H9 (cell line): ENCODE measurements at regions not wholly inside any gene's neighbourhood (a gene's known extent, or its start where the extent isn't known, plus 50 kb on each side); places are given as distances from the start of the nearest gene placed in this dataset.

ENCODE experiments used
- DNase-seq: peaks from one replicate; pipeline ENCODE4 v3.0.0-alpha.2; 2017
- H2AFZ ChIP-seq: one replicate; pipeline ENCODE4 v1.6.1; 2013; ENCODE audit warnings: mild to moderate bottlenecking, low read length, control low read depth, moderate library complexity
- H2AK5ac ChIP-seq: 2 replicates; pipeline ENCODE4 v1.6.1; 2013; ENCODE audit warnings: low read length, control low read depth, mixed read lengths; ENCODE audit not compliant: insufficient read length
- H2BK120ac ChIP-seq: one replicate; pipeline ENCODE4 v1.6.1; 2013; ENCODE audit warnings: low read depth, mild to moderate bottlenecking, low read length, control low read depth, inconsistent platforms; ENCODE audit not compliant: poor library complexity, severe bottlenecking
- H2BK12ac ChIP-seq: 2 replicates; pipeline ENCODE4 v1.6.1; 2013; ENCODE audit warnings: low read length, control low read depth, mixed read lengths, low read depth; ENCODE audit not compliant: insufficient read length
- H2BK15ac ChIP-seq: 2 replicates; pipeline ENCODE4 v1.6.1; 2013; ENCODE audit warnings: low read depth, low read length, control low read depth
- H2BK20ac ChIP-seq: one replicate; pipeline ENCODE4 v1.6.1; 2013; ENCODE audit warnings: low read depth, mild to moderate bottlenecking, low read length, control low read depth, inconsistent platforms; ENCODE audit not compliant: poor library complexity, severe bottlenecking
- H2BK5ac ChIP-seq: 2 replicates; pipeline ENCODE4 v1.6.1; 2013; ENCODE audit warnings: low read length, control low read depth, mixed read lengths; ENCODE audit not compliant: insufficient read length
- H3K14ac ChIP-seq: 2 replicates; pipeline ENCODE4 v1.6.1; 2013; ENCODE audit warnings: low read length, control low read depth; ENCODE audit not compliant: insufficient read depth
- H3K18ac ChIP-seq: 2 replicates; pipeline ENCODE4 v1.6.1; 2013; ENCODE audit warnings: low read depth, mild to moderate bottlenecking, mixed read lengths, low read length, control low read depth; ENCODE audit not compliant: insufficient read length
- H3K23ac ChIP-seq: 2 replicates; pipeline ENCODE4 v1.6.1; 2013; ENCODE audit warnings: low read length, control low read depth, mixed read lengths, low read depth; ENCODE audit not compliant: insufficient read length
- H3K23me2 ChIP-seq: 2 replicates; pipeline ENCODE4 v1.6.1; 2013; ENCODE audit warnings: low read depth, mild to moderate bottlenecking, mixed read lengths, low read length, control low read depth; ENCODE audit not compliant: insufficient read length, poor library complexity, severe bottlenecking
- H3K27ac ChIP-seq: 2 replicates; pipeline ENCODE4 v1.5.1; 2013; ENCODE audit warnings: low read length, control low read depth, mixed read lengths, low read depth; ENCODE audit not compliant: insufficient read length
- H3K27me3 ChIP-seq: 2 replicates; pipeline ENCODE4 v1.6.1; 2013; ENCODE audit warnings: low read length, control low read depth, inconsistent platforms; ENCODE audit not compliant: insufficient read depth
- H3K4ac ChIP-seq: 2 replicates; pipeline ENCODE4 v1.6.1; 2013; ENCODE audit warnings: low read depth, mild to moderate bottlenecking, control low read depth, inconsistent platforms, low read length, moderate library complexity
- H3K4me1 ChIP-seq: 2 replicates; pipeline ENCODE4 v1.6.1; 2013; ENCODE audit warnings: low read length, control low read depth, inconsistent platforms; ENCODE audit not compliant: insufficient read depth
- H3K4me2 ChIP-seq: 2 replicates; pipeline ENCODE4 v1.6.1; 2013; ENCODE audit warnings: low read length, control low read depth, mixed read lengths; ENCODE audit not compliant: insufficient read length, insufficient read depth
- H3K56ac ChIP-seq: 2 replicates; pipeline ENCODE4 v1.6.1; 2013; ENCODE audit warnings: low read depth, mild to moderate bottlenecking, mixed read lengths, low read length, control low read depth; ENCODE audit not compliant: insufficient read length
- H3K79me1 ChIP-seq: 2 replicates; pipeline ENCODE4 v1.6.1; 2013; ENCODE audit warnings: low read depth, mild to moderate bottlenecking, moderate library complexity, low read length, control low read depth, inconsistent platforms; ENCODE audit not compliant: insufficient read depth, poor library complexity, severe bottlenecking
- H3K79me2 ChIP-seq: 2 replicates; pipeline ENCODE4 v1.6.1; 2013; ENCODE audit warnings: low read length, control low read depth, inconsistent platforms; ENCODE audit not compliant: insufficient read depth
- H3K9ac ChIP-seq: 2 replicates; pipeline ENCODE4 v1.6.1; 2013; ENCODE audit warnings: low read length, control low read depth, mixed read lengths; ENCODE audit not compliant: insufficient read length; ENCODE audit errors: extremely low read depth
- H3K9me3 ChIP-seq: one replicate; pipeline ENCODE4 v1.6.1; 2013; ENCODE audit warnings: low read depth, low read length, inconsistent platforms; ENCODE audit not compliant: control insufficient read depth
- H3T11ph ChIP-seq: one replicate; pipeline ENCODE4 v1.6.1; 2013; ENCODE audit warnings: mild to moderate bottlenecking, low read length, control low read depth, inconsistent platforms
- H4K20me1 ChIP-seq: one replicate; pipeline ENCODE4 v1.6.1; 2013; ENCODE audit not compliant: control insufficient read depth, insufficient read length, insufficient read depth
- H4K5ac ChIP-seq: 2 replicates; pipeline ENCODE4 v1.6.1; 2013; ENCODE audit warnings: low read depth, mild to moderate bottlenecking, mixed read lengths, low read length, control low read depth; ENCODE audit not compliant: insufficient read length
- H4K8ac ChIP-seq: replicated peaks from 2 replicates; pipeline ENCODE4 v1.6.1; 2013; ENCODE audit warnings: low read length, control low read depth, mixed read lengths, low read depth; ENCODE audit not compliant: insufficient read length
- H4K91ac ChIP-seq: 2 replicates; pipeline ENCODE4 v1.6.1; 2013; ENCODE audit warnings: low read depth, mild to moderate bottlenecking, moderate library complexity, mixed read lengths, low read length, control low read depth; ENCODE audit not compliant: insufficient read length
- H3K27ac Mint-ChIP-seq, 3 experiments: 2 replicates in 2 of 3; 3 replicates in 1 of 3; pipeline ENCODE4 v1.8.0; 2020 to 2021; ENCODE audit warnings: mixed read lengths in 3 of 3, mild to moderate bottlenecking in 1 of 3, moderate library complexity in 1 of 3
- H3K27me3 Mint-ChIP-seq: 2 replicates; pipeline ENCODE4 v1.8.0; 2021; ENCODE audit warnings: low read depth, mild to moderate bottlenecking, moderate library complexity, mixed read lengths
- H3K36me3 Mint-ChIP-seq, 3 experiments: 2 replicates in 2 of 3; 3 replicates in 1 of 3; pipeline ENCODE4 v1.8.0; 2020 to 2021; ENCODE audit warnings: low read depth in 3 of 3, mixed read lengths in 3 of 3; ENCODE audit not compliant: insufficient read depth in 1 of 3
- H3K4me1 Mint-ChIP-seq, 2 experiments: 2 replicates each; pipeline ENCODE4 v1.8.0; 2020; ENCODE audit warnings: mixed read lengths in 2 of 2
- H3K4me3 Mint-ChIP-seq, 2 experiments: 2 replicates in 1 of 2; 3 replicates in 1 of 2; pipeline ENCODE4 v1.8.0; 2020 to 2021; ENCODE audit warnings: mild to moderate bottlenecking in 2 of 2, mixed read lengths in 2 of 2, moderate library complexity in 1 of 2
- H3K9me3 Mint-ChIP-seq, 2 experiments: 2 replicates in 1 of 2; 3 replicates in 1 of 2; pipeline ENCODE4 v1.8.0; 2020; ENCODE audit warnings: mild to moderate bottlenecking in 2 of 2, mixed read lengths in 2 of 2, moderate library complexity in 1 of 2
- WGBS: extraction: QIAGEN DNeasy Blood & Tissue Kit; methylation state at CpG from one replicate; pipeline ENCODE4 v1.1.7; 2013; ENCODE audit warnings: missing lambda C conversion rate, low lambda C conversion rate, mixed read lengths; ENCODE audit not compliant: insufficient read length; ENCODE audit errors: extremely low coverage; 5-methylcytosine and 5-hydroxymethylcytosine counted together
- TF ChIP-seq, protein P1 (sequence below): fragments of 200-600 bp; sonication (generic); conservative IDR thresholded peaks from 3 replicates; pipeline ENCODE4 v1.8.0; 2021; ENCODE audit warnings: antibody characterized with exemption, mild to moderate bottlenecking

- H2BK120ac ChIP-seq = no peak overlapping the region
- H3K4me3 Mint-ChIP-seq = no peak overlapping the region
- H3K9me3 ChIP-seq = peaks cover 4% of the 10 kb centered on the region
- no peaks in the 10 kb centered on the region for H3K27me3 ChIP-seq
- no peak overlapping the region for H3K4ac ChIP-seq
- no peak overlapping the region for H4K8ac ChIP-seq
- H3K27ac Mint-ChIP-seq = no peak overlapping the region
- H3K23ac ChIP-seq = no peak overlapping the region
- H2AFZ ChIP-seq = no peak overlapping the region
- H2AK5ac ChIP-seq = no peak overlapping the region
- H3K4me2 ChIP-seq = no peak overlapping the region
- no peak overlapping the region for H3K27ac ChIP-seq
- H3K27me3 Mint-ChIP-seq = peaks cover 2% of the 10 kb centered on the region; the same call in 1 of the 2 replicates
- H4K20me1 ChIP-seq = no peaks in the 10 kb centered on the region
- H2BK20ac ChIP-seq = no peak overlapping the region
- H3T11ph ChIP-seq = no peak overlapping the region
- no peak for DNase-seq
- H3K79me2 ChIP-seq = no peaks in the 10 kb centered on the region
- H3K79me1 ChIP-seq = no peaks in the 10 kb centered on the region
- no peak overlapping the region for H4K5ac ChIP-seq
- no peak overlapping the region for H3K14ac ChIP-seq
- H3K18ac ChIP-seq = no peak overlapping the region
- no peak overlapping the region for H2BK5ac ChIP-seq
- no peaks in the 10 kb centered on the region for H3K4me1 Mint-ChIP-seq
- no peak overlapping the region for H4K91ac ChIP-seq
- H2BK12ac ChIP-seq = no peak overlapping the region
- H3K23me2 ChIP-seq = no peaks in the 10 kb centered on the region
- H2BK15ac ChIP-seq = no peak overlapping the region
- no peak overlapping the region for H3K56ac ChIP-seq
- no peaks in the 10 kb centered on the region for H3K4me1 ChIP-seq
- TF ChIP-seq, protein P1, sequence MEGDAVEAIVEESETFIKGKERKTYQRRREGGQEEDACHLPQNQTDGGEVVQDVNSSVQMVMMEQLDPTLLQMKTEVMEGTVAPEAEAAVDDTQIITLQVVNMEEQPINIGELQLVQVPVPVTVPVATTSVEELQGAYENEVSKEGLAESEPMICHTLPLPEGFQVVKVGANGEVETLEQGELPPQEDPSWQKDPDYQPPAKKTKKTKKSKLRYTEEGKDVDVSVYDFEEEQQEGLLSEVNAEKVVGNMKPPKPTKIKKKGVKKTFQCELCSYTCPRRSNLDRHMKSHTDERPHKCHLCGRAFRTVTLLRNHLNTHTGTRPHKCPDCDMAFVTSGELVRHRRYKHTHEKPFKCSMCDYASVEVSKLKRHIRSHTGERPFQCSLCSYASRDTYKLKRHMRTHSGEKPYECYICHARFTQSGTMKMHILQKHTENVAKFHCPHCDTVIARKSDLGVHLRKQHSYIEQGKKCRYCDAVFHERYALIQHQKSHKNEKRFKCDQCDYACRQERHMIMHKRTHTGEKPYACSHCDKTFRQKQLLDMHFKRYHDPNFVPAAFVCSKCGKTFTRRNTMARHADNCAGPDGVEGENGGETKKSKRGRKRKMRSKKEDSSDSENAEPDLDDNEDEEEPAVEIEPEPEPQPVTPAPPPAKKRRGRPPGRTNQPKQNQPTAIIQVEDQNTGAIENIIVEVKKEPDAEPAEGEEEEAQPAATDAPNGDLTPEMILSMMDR = no peak
- peaks cover 0 to 2% (median 0%) of the 10 kb centered on the region in 3 experiments; a peak in 4 of 7 replicates for H3K36me3 Mint-ChIP-seq
- peaks cover 57 to 86% of the 10 kb centered on the region in 2 experiments for H3K9me3 Mint-ChIP-seq
- WGBS = no CpG with 5 or more reads among the region's 11 CpGs
- no peak overlapping the region for H3K9ac ChIP-seq
These were observed 168.8 kb upstream of the FRG1 start for GRCh38 chr4:189771696-189772361.
